ENCODE measurements at regions not wholly inside any gene's neighbourhood (a gene's known extent, or its start where the extent isn't known, plus 50 kb on each side); places are given as distances from the start of the nearest gene placed in this dataset.

- TF ChIP-seq CTCF (IDR thresholded peaks at IDR 0.05) = peak; percentile 37; the same call in 1 of the 2 replicates
These were observed 556.5 kb upstream of the NR3C2 start for GRCh38 chr4:148998719-148999118.

GRCh38 chr4:148986951-148987350 is 544.7 kb upstream of the NR3C2 start:
- no peak for TF ChIP-seq CTCF (IDR thresholded peaks at IDR 0.05)

- TF ChIP-seq CTCF (IDR thresholded peaks at IDR 0.05) = no peak
These were observed 542.7 kb upstream of the NR3C2 start for GRCh38 chr4:148984951-148985350.

- no peak for TF ChIP-seq CTCF (IDR thresholded peaks at IDR 0.05)
These were observed 540.0 kb upstream of the NR3C2 start for GRCh38 chr4:148982200-148982599.

GRCh38 chr4:148980782-148981480 is 538.7 kb upstream of the NR3C2 start:
- no peak for TF ChIP-seq CTCF (IDR thresholded peaks at IDR 0.05)

GRCh38 chr4:148978301-148978700 is 536.1 kb upstream of the NR3C2 start:
- no peak for TF ChIP-seq CTCF (IDR thresholded peaks at IDR 0.05)

- TF ChIP-seq CTCF (IDR thresholded peaks at IDR 0.05) = no peak
These were observed 533.2 kb upstream of the NR3C2 start for GRCh38 chr4:148975464-148975863.

- no peak for TF ChIP-seq CTCF (IDR thresholded peaks at IDR 0.05)
These were observed 522.9 kb upstream of the NR3C2 start for GRCh38 chr4:148965080-148965479.

All from LNCAP (cell line).